GM19395 (cell line): ENCODE measurements at regions not wholly inside any gene's neighbourhood (a gene's known extent, or its start where the extent isn't known, plus 50 kb on each side); places are given as distances from the start of the nearest gene placed in this dataset.

Source experiments
- ATAC-seq: cut with Tn5 transposase; IDR thresholded peaks from one replicate; pipeline ENCODE4 v1.9.1; 2021; ENCODE audit warnings: mild to moderate bottlenecking, moderate library complexity; ENCODE audit not compliant: unreplicated experiment

DNA sequence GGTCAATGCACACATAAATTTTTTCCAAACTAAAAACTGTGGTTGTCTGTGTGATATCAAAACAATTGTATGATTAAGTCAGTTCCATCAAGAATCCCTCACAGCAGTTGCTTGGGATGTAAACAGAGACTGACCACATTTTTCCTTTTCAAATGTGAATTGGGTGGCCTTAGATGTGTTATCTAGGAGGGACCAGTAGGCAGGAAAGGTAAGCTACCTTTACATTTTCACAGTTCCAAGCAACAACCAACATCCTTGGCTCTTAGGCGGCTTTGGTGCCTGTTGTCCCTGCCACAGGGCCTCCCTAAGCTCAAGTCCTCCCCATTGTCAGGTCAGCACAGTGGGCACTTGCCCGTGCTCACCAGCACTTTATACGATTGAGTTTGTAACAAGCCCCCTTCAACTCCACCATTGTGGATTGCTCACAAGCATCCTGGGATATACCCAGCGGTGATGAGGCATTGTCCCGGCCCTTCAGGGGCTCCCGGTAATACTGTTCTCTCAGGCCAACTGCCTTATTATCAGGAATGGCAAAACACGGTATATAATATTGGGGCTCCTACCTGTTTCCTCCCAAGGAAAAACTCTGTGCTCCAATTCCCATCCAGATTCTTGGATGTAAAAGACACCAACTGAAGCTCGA is 114.9 kb upstream of the ANKRD1 start:
- ATAC-seq = no peak

DNA sequence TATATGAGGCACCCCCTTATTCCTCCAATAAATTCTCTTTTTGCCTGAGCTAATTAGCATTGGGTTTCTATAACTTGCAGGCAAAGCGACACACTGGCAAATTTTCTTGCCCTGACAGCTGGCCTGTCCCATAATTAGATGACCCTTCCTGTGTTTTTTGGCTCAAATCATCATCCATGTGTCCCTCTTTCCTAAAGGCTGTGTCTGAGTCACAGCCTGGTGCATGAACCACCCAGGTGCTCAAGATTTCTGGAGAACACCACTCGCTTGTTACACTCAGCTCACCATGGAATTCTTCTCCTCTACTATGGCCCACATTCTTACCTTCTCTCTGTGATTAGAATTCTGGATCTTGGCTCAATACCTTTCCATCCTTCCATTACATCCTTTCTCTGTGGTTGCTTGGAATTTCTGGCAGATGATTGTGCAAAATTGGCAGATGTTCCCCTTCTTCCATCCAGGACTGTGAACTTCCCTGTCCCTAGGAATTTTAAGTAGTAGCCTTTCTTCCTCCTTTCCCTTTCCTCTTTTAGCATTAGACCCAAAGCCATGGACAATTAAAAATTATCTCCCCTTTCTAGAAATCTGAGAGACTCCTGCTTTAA is 116.0 kb upstream of the ANKRD1 start:
- ATAC-seq = no peak

DNA sequence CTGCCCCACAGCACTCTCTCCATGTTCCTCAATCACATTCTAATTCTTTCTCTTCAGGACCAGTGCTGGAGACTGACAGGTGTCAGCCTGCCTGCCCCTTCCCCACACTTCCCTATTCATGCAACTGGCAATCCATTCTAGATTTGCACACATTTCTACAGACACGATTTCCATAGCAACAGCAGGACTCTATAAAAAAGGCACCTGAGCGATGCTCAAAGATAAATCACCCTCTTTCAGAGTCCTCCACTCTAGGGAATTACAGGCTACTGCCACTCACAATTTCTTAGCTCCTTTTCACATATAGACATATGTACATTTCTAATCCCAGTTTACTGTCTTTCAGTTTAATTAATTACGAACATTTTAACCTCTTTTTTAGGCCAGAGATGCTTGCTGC is 118.1 kb upstream of the ANKRD1 start:
- no peak for ATAC-seq

- no peak for ATAC-seq
These were observed 119.5 kb upstream of the ANKRD1 start for GRCh38 chr10:91040343-91040742.

DNA sequence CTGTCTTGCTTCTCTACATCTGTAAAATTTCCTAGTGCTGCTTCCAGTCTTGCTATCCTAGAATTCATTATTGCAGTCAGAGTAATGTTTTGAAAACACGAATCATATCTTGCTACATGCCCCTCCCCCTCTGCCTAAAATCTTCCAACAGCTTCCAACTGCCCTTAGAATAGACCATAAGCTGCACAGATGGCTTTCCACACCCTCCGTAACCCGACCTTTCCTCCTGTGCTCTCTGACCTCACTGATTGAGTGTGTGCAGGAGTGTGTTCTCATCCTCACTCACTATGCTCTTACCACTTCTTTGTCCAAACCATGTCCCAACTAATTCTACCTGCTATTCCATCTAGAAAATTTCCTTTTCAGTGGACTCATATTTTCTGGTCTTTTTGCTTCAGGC is 121.2 kb upstream of the ANKRD1 start:
- no peak for ATAC-seq

GRCh38 chr10:91043173-91043910 is 122.5 kb upstream of the ANKRD1 start:
- no peak for ATAC-seq

- ATAC-seq = no peak
These were observed 126.0 kb upstream of the ANKRD1 start for GRCh38 chr10:91046869-91047268.

GRCh38 chr10:91048380-91048779 is 127.5 kb upstream of the ANKRD1 start:
- no peak for ATAC-seq

DNA sequence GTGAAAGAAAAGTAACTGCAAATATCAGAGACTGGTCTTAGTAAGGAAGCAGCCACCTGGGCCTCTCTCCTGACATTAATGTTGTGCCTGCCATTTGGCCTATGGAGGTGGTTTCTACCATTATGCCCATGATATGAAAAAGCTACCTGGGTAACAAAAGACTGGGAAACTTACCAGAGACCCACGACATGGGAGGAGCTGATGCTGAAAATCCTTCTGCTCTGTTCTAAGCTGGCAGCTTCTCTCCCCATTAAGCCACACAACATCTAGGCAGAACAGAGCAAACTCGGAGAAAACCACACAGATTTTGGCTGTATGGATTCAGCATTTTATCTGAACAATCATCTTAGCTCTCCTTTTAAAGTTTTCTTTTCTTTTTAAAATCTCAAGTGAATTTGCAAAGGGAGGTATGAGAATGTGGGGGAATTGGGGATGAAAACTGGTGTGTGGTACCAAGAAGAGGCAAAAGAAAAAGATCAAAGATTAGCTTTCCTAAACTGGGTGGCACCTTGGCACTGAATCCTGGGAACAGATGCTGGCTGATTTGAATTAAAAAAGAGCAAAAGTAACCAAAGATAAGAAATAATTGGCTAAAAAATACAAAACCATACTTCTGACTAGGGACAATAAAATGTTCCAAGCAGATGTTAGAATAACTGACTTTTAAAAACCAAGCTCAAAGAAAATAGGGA is 128.6 kb upstream of the ANKRD1 start:
- no peak for ATAC-seq

GRCh38 chr10:91049988-91050360 is 129.1 kb upstream of the ANKRD1 start:
- ATAC-seq = no peak

DNA sequence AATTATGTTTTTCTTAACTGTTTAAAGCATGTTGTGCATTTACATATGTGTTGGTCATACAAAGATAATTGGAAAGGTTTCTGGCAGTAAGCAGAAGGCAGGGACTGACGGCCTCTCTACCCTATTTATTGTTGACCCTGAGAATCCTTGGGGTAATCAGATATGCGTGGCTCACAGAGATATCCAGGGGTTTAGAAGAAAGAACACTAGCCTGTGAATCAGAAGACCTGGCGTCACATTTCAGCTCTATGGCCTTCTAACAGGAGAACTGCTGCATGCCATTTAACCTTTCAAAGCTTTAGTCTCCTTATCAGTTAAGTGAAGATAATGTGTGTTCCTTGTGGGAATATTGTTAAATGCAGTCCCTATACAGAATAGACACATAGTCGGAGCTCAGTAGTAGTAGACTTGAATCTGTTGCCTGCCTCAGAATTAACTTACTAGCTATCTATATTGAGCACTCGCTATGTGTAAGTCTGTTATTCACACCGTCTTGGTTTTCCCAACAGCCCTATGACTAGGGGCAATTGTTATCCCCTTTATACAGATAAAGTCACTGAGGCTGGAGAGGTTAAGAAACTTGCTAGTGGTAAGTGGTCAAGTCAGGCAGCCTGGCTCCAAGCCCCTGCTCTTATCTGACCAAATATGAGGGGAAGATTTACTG is 129.6 kb upstream of the ANKRD1 start:
- no peak for ATAC-seq

GRCh38 chr10:91051829-91052228 is 130.9 kb upstream of the ANKRD1 start:
- no peak for ATAC-seq

DNA sequence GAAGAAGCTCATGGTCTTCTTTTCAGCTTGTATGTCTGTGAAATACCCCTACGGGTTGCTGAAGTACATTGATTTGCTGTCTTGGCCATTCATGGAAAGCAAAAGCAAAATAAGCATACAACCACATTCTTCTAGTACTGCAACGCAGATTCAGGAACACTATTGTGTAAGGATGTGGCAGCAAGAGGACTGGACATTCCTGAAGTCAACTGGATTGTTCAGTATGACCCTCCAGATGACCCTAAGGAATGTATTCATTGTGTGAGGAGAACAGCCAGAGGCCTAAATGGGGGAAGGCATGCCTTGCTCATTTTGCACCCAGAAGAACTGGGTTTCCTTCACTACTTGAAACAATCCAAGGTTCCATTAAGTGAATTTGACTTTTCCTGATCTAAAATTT is 133.4 kb upstream of the ANKRD1 start:
- no peak for ATAC-seq

DNA sequence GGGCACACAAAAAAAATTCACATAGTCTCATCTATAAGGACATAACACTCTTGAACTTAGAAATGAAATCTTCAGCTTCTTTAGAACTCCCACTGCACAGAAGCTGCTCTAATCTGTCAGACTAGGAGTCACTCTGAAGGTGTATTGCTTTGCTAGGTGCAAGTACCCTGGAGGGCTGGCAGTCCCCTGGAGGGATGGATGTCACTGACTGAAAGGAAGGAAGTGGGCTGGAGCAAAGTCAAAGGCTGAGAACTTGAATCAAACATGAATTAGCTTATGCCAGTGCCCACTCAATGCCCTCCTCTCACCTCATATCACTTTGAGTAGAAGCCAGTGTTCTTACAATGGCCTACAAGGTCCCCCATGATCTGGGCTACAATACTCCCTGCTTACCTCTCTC is 140.3 kb upstream of the ANKRD1 start:
- no peak for ATAC-seq

DNA sequence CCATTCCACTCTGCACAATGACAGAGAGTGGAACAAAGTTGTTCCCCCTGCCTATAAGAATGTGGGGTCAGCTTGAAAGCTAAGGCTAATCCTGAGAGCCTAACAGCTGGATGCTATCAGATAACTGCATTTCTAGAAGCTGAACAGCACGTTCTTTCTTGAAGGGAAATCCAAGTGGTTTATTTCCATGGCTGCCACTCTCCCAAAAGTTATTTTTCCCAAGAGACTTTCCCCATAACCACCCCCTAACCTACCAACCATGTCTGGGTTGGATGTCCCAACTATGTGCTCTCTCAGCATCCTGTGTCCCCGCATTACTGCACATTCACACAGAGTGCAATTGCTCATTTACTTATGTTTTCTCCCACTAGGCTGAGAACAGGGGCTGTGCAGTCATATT is 140.7 kb upstream of the ANKRD1 start:
- ATAC-seq = no peak

GRCh38 chr10:91062091-91062490 is 141.2 kb upstream of the ANKRD1 start:
- ATAC-seq = no peak

- ATAC-seq = no peak
These were observed 148.7 kb upstream of the PCGF5 start for GRCh38 chr10:91071786-91072185.

GRCh38 chr10:91073286-91073979 is 147.0 kb upstream of the PCGF5 start:
- ATAC-seq = no peak

- ATAC-seq = no peak
These were observed 143.4 kb upstream of the PCGF5 start for GRCh38 chr10:91076991-91077548.

DNA sequence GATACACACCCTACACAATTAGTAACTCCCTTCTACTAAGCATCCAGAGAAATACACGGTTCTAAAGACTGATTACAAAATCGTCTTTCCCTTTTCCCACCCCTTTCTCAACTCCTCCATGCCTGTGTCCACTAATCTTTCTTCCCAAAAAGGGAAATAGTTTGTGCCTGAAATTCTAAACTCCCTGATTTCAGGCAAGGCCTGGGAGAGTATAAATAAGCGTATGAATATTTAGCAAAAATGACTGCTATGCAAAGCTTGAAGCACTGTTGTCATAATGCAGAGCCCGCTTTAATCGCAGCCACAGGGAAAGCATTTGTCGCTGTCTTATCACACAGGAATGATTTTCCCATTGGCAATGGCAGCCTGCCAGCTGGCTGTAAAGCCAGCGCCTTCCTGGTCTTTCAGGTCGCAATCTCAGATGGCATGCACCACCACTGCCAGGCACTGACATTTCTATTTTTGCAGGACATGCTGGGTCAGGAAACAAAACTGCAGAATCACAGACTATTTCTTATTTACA is 142.9 kb upstream of the PCGF5 start:
- ATAC-seq = no peak
